ENCODE measurements at regions not wholly inside any gene's neighbourhood (a gene's known extent, or its start where the extent isn't known, plus 50 kb on each side); places are given as distances from the start of the nearest gene placed in this dataset.
A peak's percentile ranks its signal among the peaks of the same experiment; 100 is the strongest.

GRCh38 chr1:30403726-30404125 is 319.7 kb downstream of the MATN1 start:
- H3K27me3 ChIP-seq = no peaks in the 10 kb centered on the region
- no peaks in the 10 kb centered on the region for H3K36me3 ChIP-seq
- H3K4me1 ChIP-seq (ENCODE audit: insufficient read depth) = no peaks in the 10 kb centered on the region
- H3K4me3 ChIP-seq = no peak overlapping the region
- intact Hi-C loops (cut with DNase I) = no loop called here
- WGBS, 3 donors = 30 to 58% (median 45%) methylated on average over 2 of the region's 2 CpGs
- no peak for DNase-seq
- no peak overlapping the region for H3K27ac ChIP-seq
- no peaks in the 10 kb centered on the region for H3K9me3 ChIP-seq
- no peak for TF ChIP-seq CTCF (IDR thresholded peaks at IDR 0.05)
- no peak for TF ChIP-seq POLR2A (IDR thresholded peaks at IDR 0.05)
- no peak for TF ChIP-seq EP300 (IDR thresholded peaks at IDR 0.05)

GRCh38 chr1:30403061-30403645 is 320.2 kb downstream of the MATN1 start:
- DNase-seq = no peak
- Histone ChIP-seq H3K4me3 (no peak overlapping the region), H3K36me3 (no peaks in the 10 kb centered on the region), H3K27ac (no peak overlapping the region), H3K27me3 (no peaks in the 10 kb centered on the region), H3K4me1 (ENCODE audit: insufficient read depth) (no peaks in the 10 kb centered on the region), H3K9me3 (no peaks in the 10 kb centered on the region)
- TF ChIP-seq CTCF (IDR thresholded peaks at IDR 0.05) (no peak), EP300 (IDR thresholded peaks at IDR 0.05) (no peak), POLR2A (IDR thresholded peaks at IDR 0.05) (no peak)
- 90 to 91% (median 90%) methylated on average over 10 of the region's 10 CpGs for WGBS, 3 donors
- intact Hi-C loops (cut with DNase I) = no loop called here

DNA sequence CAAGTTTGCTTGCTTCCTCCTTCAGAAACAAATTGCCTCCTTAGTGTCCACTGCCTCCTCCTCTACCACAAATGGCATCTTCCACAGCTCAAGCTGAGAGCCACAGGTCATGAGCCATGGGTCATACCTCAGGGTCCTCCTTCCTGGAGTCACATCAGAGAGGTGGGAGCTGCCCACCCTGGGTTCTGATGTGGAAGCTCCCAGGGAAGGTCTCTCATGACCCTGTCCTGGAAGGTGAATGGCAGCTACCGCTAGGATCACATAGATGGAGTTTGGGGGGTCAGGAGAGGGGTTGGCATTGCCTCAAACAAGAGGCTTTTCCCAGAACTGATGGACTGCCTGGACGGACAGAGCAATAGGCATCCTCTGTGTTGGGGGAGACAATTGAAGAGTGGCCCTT is 321.4 kb downstream of the MATN1 start:
- Histone ChIP-seq H3K4me3 (no peak overlapping the region), H3K36me3 (no peaks in the 10 kb centered on the region), H3K27ac (no peak overlapping the region), H3K4me1 (ENCODE audit: insufficient read depth) (no peaks in the 10 kb centered on the region), H3K9me3 (no peaks in the 10 kb centered on the region), H3K27me3 (no peaks in the 10 kb centered on the region)
- intact Hi-C loops (cut with DNase I) = no loop called here
- no peak for DNase-seq
- TF ChIP-seq POLR2A (IDR thresholded peaks at IDR 0.05) (no peak), CTCF (IDR thresholded peaks at IDR 0.05) (no peak), EP300 (IDR thresholded peaks at IDR 0.05) (no peak)
- WGBS, 3 donors = 92 to 95% (median 92%) methylated on average over 2 of the region's 2 CpGs

DNA sequence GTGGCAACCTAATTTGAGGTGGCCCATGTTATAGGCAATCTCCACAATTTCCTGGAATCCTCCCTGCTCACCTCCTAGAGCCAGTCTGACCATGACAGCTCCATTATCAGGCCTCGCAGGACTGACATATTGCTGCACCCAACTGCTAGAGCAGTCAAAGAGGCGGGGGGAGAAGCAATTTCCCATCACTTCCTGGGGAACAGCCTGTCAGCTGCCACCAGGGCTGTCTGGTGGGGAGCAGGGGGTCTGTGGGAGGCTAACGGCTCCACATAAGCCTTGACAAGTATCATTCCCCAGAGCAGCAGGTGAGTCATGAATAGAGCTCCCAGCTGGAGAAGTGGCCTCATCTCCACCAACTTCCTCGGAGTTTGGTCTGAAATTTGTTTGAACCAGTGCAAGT is 322.9 kb downstream of the MATN1 start:
- Histone ChIP-seq H3K27me3 (no peaks in the 10 kb centered on the region), H3K9me3 (no peaks in the 10 kb centered on the region), H3K4me3 (no peak overlapping the region), H3K4me1 (ENCODE audit: insufficient read depth) (no peaks in the 10 kb centered on the region), H3K27ac (no peak overlapping the region), H3K36me3 (no peaks in the 10 kb centered on the region)
- 58 to 71% (median 60%) methylated on average over 4 of the region's 4 CpGs for WGBS, 3 donors
- no peak for TF ChIP-seq CTCF (IDR thresholded peaks at IDR 0.05)
- TF ChIP-seq EP300 (IDR thresholded peaks at IDR 0.05) = no peak
- no peak for TF ChIP-seq POLR2A (IDR thresholded peaks at IDR 0.05)
- intact Hi-C loops (cut with DNase I) = no loop called here
- DNase-seq = peak in 1 of 5 donors; percentile 7

Measured in ovary (tissue), 7 donors.